NB4 (cell line): ENCODE measurements at regions not wholly inside any gene's neighbourhood (a gene's known extent, or its start where the extent isn't known, plus 50 kb on each side); places are given as distances from the start of the nearest gene placed in this dataset.

Source experiments
- CTCF ChIP-seq: IDR thresholded peaks from one replicate; pipeline ENCODE4 v1.5.1; 2012; ENCODE audit warnings: low read depth, low read length
- MAX ChIP-seq: IDR thresholded peaks from 2 replicates; pipeline ENCODE4 v1.6.1; 2011; ENCODE audit warnings: low read depth, low read length
- MYC ChIP-seq: IDR thresholded peaks from 2 replicates; pipeline ENCODE4 v1.6.1; 2011; ENCODE audit warnings: low read depth, low read length
- POLR2A ChIP-seq: IDR thresholded peaks from 2 replicates; pipeline ENCODE4 v1.6.1; 2011; ENCODE audit warnings: mild to moderate bottlenecking; ENCODE audit not compliant: insufficient read length; ENCODE audit errors: extremely low read depth

- TF ChIP-seq CTCF (no peak), POLR2A (no peak), MAX (no peak), MYC (no peak)
Measured at GRCh38 chr3:79848876-79849275, 81.1 kb upstream of the ROBO1 start.
